Endothelial cell of umbilical vein (primary cell): ENCODE measurements at regions not wholly inside any gene's neighbourhood (a gene's known extent, or its start where the extent isn't known, plus 50 kb on each side); places are given as distances from the start of the nearest gene placed in this dataset.
"Not testable (repeated sequence)": the region's sequence is repeated elsewhere in the genome, so short reads cannot be mapped to it uniquely, and the experiment has no call there.

Source experiments
- BruUV-seq: library from RNA; stranded (reverse); fragments of 400-500 nt; replicated peaks from 2 replicates; lab custom pipeline; 2021; lab: Mats Ljungman, UMichigan
- CTCF ChIA-PET: fragments of 300-600, 350-600 bp; sonication (Branson Sonifier 250); formaldehyde crosslinking; loops from one replicate; lab custom pipeline; 2021; ENCODE audit warnings: antibody characterized with exemption, inconsistent platforms; lab: Charles Lee
- POLR2A ChIA-PET: fragments of 300-600, 350-600 bp; sonication (Branson Sonifier 250); formaldehyde crosslinking; loops from one replicate; lab custom pipeline; 2021; ENCODE audit warnings: antibody characterized with exemption, inconsistent platforms; lab: Charles Lee
- DNase-seq: peaks from one replicate; pipeline ENCODE4 v3.0.0-alpha.2; 2011; ENCODE audit warnings: low read depth, low spot score
- FAIRE-seq: peaks from 2 replicates; lab custom pipeline; 2011; peaks lifted over from hg19 to GRCh38; lab: Jason Lieb, UNC
- H2AFZ ChIP-seq: 2 replicates; pipeline ENCODE4 v1.6.0; 2012; ENCODE audit warnings: low read depth, low read length, control low read depth, inconsistent platforms
- H3K27ac ChIP-seq: 2 replicates; pipeline ENCODE4 v1.5.1; 2011; ENCODE audit warnings: low read depth, mild to moderate bottlenecking, control low read depth, low read length, moderate library complexity; ENCODE audit not compliant: insufficient read depth
- H3K27me3 ChIP-seq, 2 experiments: 2 replicates each; pipeline versions ENCODE4 v1.6.0 to v1.6.1; 2011; ENCODE audit warnings: low read length in 2 of 2, mixed read lengths in 1 of 2; ENCODE audit not compliant: control insufficient read depth in 2 of 2, insufficient read depth in 2 of 2
- H3K36me3 ChIP-seq, 2 experiments: 2 replicates in 1 of 2; 3 replicates in 1 of 2; pipeline ENCODE4 v1.5.1; 2011; ENCODE audit warnings: low read length in 2 of 2, mild to moderate bottlenecking in 1 of 2, moderate library complexity in 1 of 2; ENCODE audit not compliant: control insufficient read depth in 2 of 2, insufficient read depth in 2 of 2; ENCODE audit errors: extremely low read depth in 1 of 2
- H3K4me1 ChIP-seq: 3 replicates; pipeline ENCODE4 v1.5.1; 2011; ENCODE audit warnings: mild to moderate bottlenecking, low read length; ENCODE audit not compliant: control insufficient read depth, insufficient read depth; ENCODE audit errors: extremely low read depth
- H3K4me2 ChIP-seq: 2 replicates; pipeline ENCODE4 v1.6.1; 2011; ENCODE audit warnings: low read length, control low read depth, mixed read lengths; ENCODE audit not compliant: insufficient read depth
- H3K4me3 ChIP-seq, 3 experiments: fragments of 200-600 bp in 1 of 3; sonication (generic), shearing (Covaris generic) in 1 of 3; replicated peaks in 1 of 3; 2 replicates each; pipeline ENCODE4 v1.5.1; 2011 to 2016; ENCODE audit warnings: control low read depth in 3 of 3, low read length in 3 of 3, mild to moderate bottlenecking in 2 of 3, inconsistent platforms in 1 of 3, low read depth in 1 of 3, moderate library complexity in 1 of 3; ENCODE audit not compliant: insufficient read depth in 1 of 3
- H3K79me2 ChIP-seq: 2 replicates; pipeline ENCODE4 v1.6.0; 2012; ENCODE audit warnings: low read length, inconsistent platforms; ENCODE audit not compliant: control insufficient read depth, insufficient read depth
- H3K9ac ChIP-seq: replicated peaks from 2 replicates; pipeline ENCODE3; 2011; ENCODE audit warnings: low read length, control low read depth; ENCODE audit not compliant: insufficient read depth; ENCODE audit errors: extremely low read depth
- H3K9me1 ChIP-seq: replicated peaks from 3 replicates; pipeline ENCODE4 v1.6.0; 2011; ENCODE audit warnings: mild to moderate bottlenecking, low read length; ENCODE audit not compliant: control insufficient read depth, insufficient read depth; ENCODE audit errors: extremely low read depth
- H3K9me3 ChIP-seq: replicated peaks from 2 replicates; pipeline ENCODE4 v1.5.1; 2012; ENCODE audit warnings: low read length, inconsistent platforms; ENCODE audit not compliant: control insufficient read depth, insufficient read depth
- H4K20me1 ChIP-seq: replicated peaks from 2 replicates; pipeline ENCODE3; 2011; ENCODE audit warnings: mild to moderate bottlenecking, low read length; ENCODE audit not compliant: control insufficient read depth, insufficient read depth; ENCODE audit errors: extremely low read depth
- FOS ChIP-seq: IDR thresholded peaks from 2 replicates; pipeline ENCODE4 v1.6.1; 2011; ENCODE audit warnings: mild to moderate bottlenecking, low read length, moderate library complexity, borderline replicate concordance; ENCODE audit not compliant: insufficient read depth
- GATA2 ChIP-seq: IDR thresholded peaks from 2 replicates; pipeline ENCODE4 v1.7.0; 2011; ENCODE audit warnings: low read depth, mild to moderate bottlenecking, moderate library complexity, mixed read lengths, low read length; ENCODE audit not compliant: insufficient read length, insufficient read depth
- JUN ChIP-seq: IDR thresholded peaks from 2 replicates; pipeline ENCODE4 v1.6.1; 2011; ENCODE audit warnings: borderline replicate concordance, low read depth; ENCODE audit not compliant: insufficient read length, insufficient read depth
- MYC ChIP-seq: IDR thresholded peaks from one replicate; pipeline ENCODE4 v1.6.1; 2011; ENCODE audit warnings: mild to moderate bottlenecking, low read depth, low read length
- dilution Hi-C: fragments of 300-500 bp; cut with MboI; formaldehyde crosslinking; loops from one replicate; pipeline ENCODE4 v1.15.0; 2019; ENCODE audit warnings: low sequenced_read_pairs; ENCODE audit not compliant: extremely low pct_ligation_motif_present
- intact Hi-C: fragments of 100-400 bp; cut with micrococcal nuclease; formaldehyde crosslinking; loops from one replicate; pipeline ENCODE4 v1.10.0; 2022

DNA sequence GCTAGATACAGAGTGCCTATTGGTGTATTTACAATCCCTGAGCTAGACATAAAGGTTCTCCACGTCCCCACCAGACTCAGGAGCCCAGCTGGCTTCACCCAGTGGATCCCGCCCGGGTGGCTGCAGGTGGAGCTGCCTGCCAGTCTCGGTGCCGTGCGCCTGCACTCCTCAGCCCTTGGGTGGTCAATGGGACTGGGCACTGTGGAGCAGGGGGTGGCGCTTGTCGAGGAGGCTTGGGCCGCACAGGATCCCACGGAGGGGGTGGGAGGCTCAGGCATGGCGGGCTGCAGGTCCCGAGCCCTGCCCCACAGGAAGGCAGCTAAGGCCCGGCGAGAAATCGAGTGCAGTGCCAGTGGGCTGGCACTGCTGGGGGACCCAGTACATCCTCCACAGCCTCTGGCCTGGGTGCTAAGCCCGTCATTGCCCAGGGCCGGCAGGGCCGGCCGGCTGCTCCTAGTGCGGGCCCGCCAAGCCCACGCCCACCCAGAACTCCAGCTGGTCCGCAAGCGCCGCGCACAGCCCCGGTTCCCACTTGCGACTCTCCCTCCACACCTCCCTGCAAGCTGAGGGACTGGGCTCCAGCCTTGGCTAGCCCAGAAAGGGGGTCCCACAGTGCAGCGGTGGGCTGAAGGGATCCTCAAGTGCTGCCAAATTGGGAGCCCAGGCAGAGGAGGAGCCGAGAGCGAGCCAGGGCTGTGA lies 554.6 kb upstream of the LUZP2 start:
- H3K27ac ChIP-seq, intact Hi-C loops, H3K4me3 ChIP-seq, H3K4me2 ChIP-seq, FAIRE-seq, CTCF ChIA-PET, H3K4me1 ChIP-seq, H4K20me1 ChIP-seq, H3K9me3 ChIP-seq, H3K36me3 ChIP-seq, H3K79me2 ChIP-seq, BruUV-seq, H3K9ac ChIP-seq, H3K9me1 ChIP-seq, POLR2A ChIA-PET, dilution Hi-C loops, H2AFZ ChIP-seq, DNase-seq, H3K27me3 ChIP-seq: not testable (repeated sequence)

DNA sequence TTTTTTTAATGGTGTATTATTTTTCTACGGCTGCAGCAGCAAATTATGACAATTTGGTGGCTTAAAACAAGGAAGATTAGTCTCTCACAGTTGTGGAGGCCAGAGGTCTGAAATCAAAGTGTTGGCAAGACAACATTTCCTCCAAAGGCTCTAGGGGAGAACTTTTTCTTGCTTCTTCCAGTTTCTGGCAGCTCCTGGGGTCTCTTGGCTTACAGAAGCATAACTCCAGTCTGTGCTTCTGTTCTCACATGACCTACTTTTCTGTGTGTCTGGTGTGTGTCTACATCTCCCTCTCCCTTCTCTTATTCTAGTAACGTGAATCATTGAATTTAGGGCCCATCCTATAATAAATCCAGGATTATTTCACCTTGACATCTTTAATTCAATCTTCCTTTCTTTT lies 551.9 kb upstream of the LUZP2 start:
- ChIA-PET CTCF (no interaction called here), POLR2A (no interaction called here)
- intact Hi-C loops (no loop called here), dilution Hi-C loops (no loop called here)
- no peaks in the 10 kb centered on the region for H3K9me1 ChIP-seq
- BruUV-seq = no TSS peak
- no peaks in the 10 kb centered on the region for H4K20me1 ChIP-seq
- DNase-seq = no peak
- H3K79me2 ChIP-seq = no peaks in the 10 kb centered on the region
- H3K27ac ChIP-seq = no peak overlapping the region
- no peaks in the 10 kb centered on the region for H3K27me3 ChIP-seq
- no peaks in the 10 kb centered on the region for H3K9me3 ChIP-seq
- FAIRE-seq = no peak
- no peaks in the 10 kb centered on the region for H3K36me3 ChIP-seq
- TF ChIP-seq FOS = no peak
- TF ChIP-seq JUN = no peak
- no peak for TF ChIP-seq GATA2
- TF ChIP-seq MYC = no peak
- no peaks in the 10 kb centered on the region for H3K4me1 ChIP-seq
- no peak overlapping the region for H2AFZ ChIP-seq
- no peak overlapping the region for H3K9ac ChIP-seq
- H3K4me3 ChIP-seq = no peak overlapping the region
- H3K4me2 ChIP-seq = no peak overlapping the region
